Heart left ventricle (tissue), 16 donors: ENCODE measurements at regions not wholly inside any gene's neighbourhood (a gene's known extent, or its start where the extent isn't known, plus 50 kb on each side); places are given as distances from the start of the nearest gene placed in this dataset.
"Not testable (repeated sequence)": the region's sequence is repeated elsewhere in the genome, so short reads cannot be mapped to it uniquely, and the experiment has no call there.

Experiments
- ATAC-seq, 4 donors: fragments of 200-7000 bp; cut with Tn5 transposase; one replicate each; pipeline ENCODE4 v1.9.1; 2020 to 2022; ENCODE audit warnings: moderate library complexity in 4 of 4, mild to moderate bottlenecking in 3 of 4, moderate number of reproducible peaks in 1 of 4
- DNase-seq, 5 donors: peaks; one replicate each; pipeline ENCODE4 v3.0.0-alpha.2; 2020
- H3K27ac ChIP-seq, 12 donors: fragments of 200-600 bp; sonication (generic) in 4 of 12; one replicate each; pipeline versions ENCODE4 v1.5.0 to v1.8.0; 2016 to 2022; ENCODE audit warnings: mild to moderate bottlenecking in 2 of 12
- H3K27me3 ChIP-seq, 9 donors: fragments of 200-600 bp; sonication (generic) in 2 of 9; one replicate each; pipeline versions ENCODE4 v1.5.1 to v1.8.0; 2016 to 2022; ENCODE audit warnings: mild to moderate bottlenecking in 3 of 9
- H3K36me3 ChIP-seq, 9 donors: fragments of 200-600 bp; sonication (generic) in 2 of 9; one replicate each; pipeline versions ENCODE4 v1.5.0 to v1.8.0; 2018 to 2022; ENCODE audit warnings: mild to moderate bottlenecking in 2 of 9
- H3K4me1 ChIP-seq, 12 donors: fragments of 200-600 bp; sonication (generic) in 4 of 12; one replicate each; pipeline versions ENCODE4 v1.5.0 to v1.8.0; 2016 to 2022; ENCODE audit warnings: mild to moderate bottlenecking in 3 of 12
- H3K4me3 ChIP-seq, 12 donors: fragments of 200-600 bp; sonication (generic) in 4 of 12; one replicate each; pipeline versions ENCODE4 v1.5.0 to v1.8.0; 2017 to 2022; ENCODE audit warnings: mild to moderate bottlenecking in 9 of 12, moderate library complexity in 4 of 12
- H3K9me3 ChIP-seq, 12 donors: fragments of 200-600 bp; sonication (generic) in 4 of 12; one replicate each; pipeline versions ENCODE4 v1.5.0 to v1.8.0; 2016 to 2022; ENCODE audit warnings: mild to moderate bottlenecking in 1 of 12
- CTCF ChIP-seq, 12 donors: fragments of 200-600 bp; sonication (generic) in 4 of 12; IDR thresholded peaks; one replicate each; pipeline versions ENCODE4 v1.5.0 to v1.8.0; 2018 to 2022; ENCODE audit warnings: antibody characterized with exemption in 12 of 12, mild to moderate bottlenecking in 5 of 12
- POLR2A ChIP-seq, 2 donors: fragments of 450-650 bp; IDR thresholded peaks; one replicate each; pipeline ENCODE4 v1.6.1; 2017; ENCODE audit warnings: antibody characterized with exemption in 2 of 2, mild to moderate bottlenecking in 2 of 2, moderate library complexity in 2 of 2
- WGBS, 4 donors: extraction: QIAGEN DNeasy Blood & Tissue Kit in 2 of 4; methylation state at CpG; one replicate each; pipeline versions ENCODE4 v1.1.5 to v1.1.7; 2013 to 2018; 5-methylcytosine and 5-hydroxymethylcytosine counted together
- intact Hi-C, 10 donors: fragments of 100-400 bp; cut with DNase I; formaldehyde crosslinking; loops; one replicate each; pipeline versions ENCODE4 v1.11.1 to v1.14.2; 2022
- donor health status: ischemic (EF 13 %, LVEDD 7.1; RV severe dilation, severe dysfunction).
- donor health status: healthy with polysubstance abuse.
- donor health status: DM: no; HTN: yes; CAD: no.
- donor health status: DM: no; HTN: no; CAD: no.
- donor health status: ischemic (EF 25% LVEDD 6.9; RV normal size, moderate dysfunction).
- donor health status: ischemic (EF 25% LVEDD 5.7; RV mildly dilated, moderate dysfunction).
- donor health status: healthy.
- donor health status: DM: yes; HTN: yes; CAD: no.
- donor health status: ischemic (EF 35%, LVEDD 5.7; RV mildly dilated, moderate dysfunction).
- donor health status: nonischemic (EF 11% LVEDD 7.7; RV severe dilation, severe dysfunction).
- donor health status: DM: yes; HTN: yes; CAD: no.
- donor health status: PGD.
- donor health status: ischemic (EF 29% LVEDD 5.4; RV normal size, mild dysfunction).
- donor health status: nonischemic (EF 23%, LVEDD 6.1; RV moderate dilation, normal function).

GRCh38 chr5:123285122-123286023 is 137.8 kb downstream of the CEP120 start:
- WGBS, 4 donors, result 2 to 5% (median 4%) methylated on average over 28 to 32 of the region's 34 CpGs
- peaks cover 0 to 10% (median 0%) of the 10 kb centered on the region in 12 donors for H3K4me1 ChIP-seq
- DNase-seq (no peak), ATAC-seq (peak in 1 of 4 donors; percentile 44)
- no peaks in the 10 kb centered on the region for H3K36me3 ChIP-seq
- intact Hi-C loops, result no loop called here
- peaks cover 0 to 4% (median 0%) of the 10 kb centered on the region in 12 donors for H3K9me3 ChIP-seq
- TF ChIP-seq CTCF (IDR thresholded peaks at IDR 0.05) (no peak), POLR2A (IDR thresholded peaks at IDR 0.05) (no peak)
- H3K27me3 ChIP-seq, result peaks cover 0 to 24% (median 3%) of the 10 kb centered on the region in 9 donors
- peak overlapping the region in 8 of 12 donors; percentile 25 to 41 (median 33) for H3K4me3 ChIP-seq
- H3K27ac ChIP-seq, result peak overlapping the region in 1 of 12 donors; percentile 73

GRCh38 chr5:123283499-123283898 is 139.7 kb downstream of the CEP120 start:
- Histone ChIP-seq H3K27me3 (peaks cover 0 to 24% (median 3%) of the 10 kb centered on the region in 9 donors), H3K4me1 (peaks cover 0 to 10% (median 0%) of the 10 kb centered on the region in 12 donors), H3K4me3 (no peak overlapping the region), H3K9me3 (peaks cover 0 to 4% (median 0%) of the 10 kb centered on the region in 12 donors), H3K36me3 (no peaks in the 10 kb centered on the region), H3K27ac (peak overlapping the region in 1 of 12 donors; percentile 73)
- DNase-seq, result no peak
- no peak for TF ChIP-seq CTCF (IDR thresholded peaks at IDR 0.05)
- TF ChIP-seq POLR2A (IDR thresholded peaks at IDR 0.05), result no peak
- intact Hi-C loops, result no loop called here
- ATAC-seq, result no peak
- WGBS, 4 donors, result 61 to 76% (median 67%) methylated on average over 1 of the region's 1 CpG

DNA sequence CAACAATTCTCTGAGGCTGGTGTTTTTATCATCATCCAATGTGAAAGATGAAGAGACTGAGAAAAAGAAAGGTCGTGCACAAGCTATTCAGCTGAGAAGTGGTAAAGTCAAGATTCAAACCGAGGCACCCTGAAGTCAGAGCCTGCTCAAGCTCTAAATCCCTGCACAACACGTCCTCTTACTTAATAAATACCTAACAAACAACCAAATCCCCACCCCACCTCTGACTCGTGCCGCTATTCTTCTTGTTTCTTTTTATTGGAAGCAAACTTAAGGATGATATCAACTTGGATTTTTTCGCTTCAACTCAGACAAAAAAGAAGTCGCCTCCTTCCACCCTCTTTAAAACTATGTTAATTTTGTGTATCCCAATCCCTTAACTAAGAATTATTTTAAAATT is 140.2 kb downstream of the CEP120 start:
- H3K4me3 ChIP-seq, result no peak overlapping the region
- peaks cover 0 to 24% (median 3%) of the 10 kb centered on the region in 9 donors for H3K27me3 ChIP-seq
- H3K36me3 ChIP-seq, result no peaks in the 10 kb centered on the region
- intact Hi-C loops, result no loop called here
- H3K4me1 ChIP-seq, result peaks cover 0 to 10% (median 0%) of the 10 kb centered on the region in 12 donors
- H3K9me3 ChIP-seq, result peaks cover 0 to 4% (median 0%) of the 10 kb centered on the region in 12 donors
- 53 to 63% (median 56%) methylated on average over 7 of the region's 7 CpGs for WGBS, 4 donors
- ATAC-seq (no peak), DNase-seq (no peak)
- TF ChIP-seq POLR2A (IDR thresholded peaks at IDR 0.05) (no peak), CTCF (IDR thresholded peaks at IDR 0.05) (no peak)
- H3K27ac ChIP-seq, result peak overlapping the region in 1 of 12 donors; percentile 73

GRCh38 chr5:123282444-123282843 is 140.8 kb downstream of the CEP120 start:
- Histone ChIP-seq H3K27me3 (peaks cover 0 to 24% (median 3%) of the 10 kb centered on the region in 9 donors), H3K4me3 (no peak overlapping the region), H3K4me1 (peaks cover 0 to 10% (median 0%) of the 10 kb centered on the region in 12 donors), H3K9me3 (peaks cover 0 to under 1% (median 0%) of the 10 kb centered on the region in 12 donors), H3K36me3 (no peaks in the 10 kb centered on the region), H3K27ac (no peak overlapping the region)
- 94 to 98% (median 96%) methylated on average over 4 of the region's 4 CpGs for WGBS, 4 donors
- TF ChIP-seq CTCF (IDR thresholded peaks at IDR 0.05), result no peak
- TF ChIP-seq POLR2A (IDR thresholded peaks at IDR 0.05), result no peak
- DNase-seq, result no peak
- ATAC-seq, result no peak
- intact Hi-C loops, result no loop called here

DNA sequence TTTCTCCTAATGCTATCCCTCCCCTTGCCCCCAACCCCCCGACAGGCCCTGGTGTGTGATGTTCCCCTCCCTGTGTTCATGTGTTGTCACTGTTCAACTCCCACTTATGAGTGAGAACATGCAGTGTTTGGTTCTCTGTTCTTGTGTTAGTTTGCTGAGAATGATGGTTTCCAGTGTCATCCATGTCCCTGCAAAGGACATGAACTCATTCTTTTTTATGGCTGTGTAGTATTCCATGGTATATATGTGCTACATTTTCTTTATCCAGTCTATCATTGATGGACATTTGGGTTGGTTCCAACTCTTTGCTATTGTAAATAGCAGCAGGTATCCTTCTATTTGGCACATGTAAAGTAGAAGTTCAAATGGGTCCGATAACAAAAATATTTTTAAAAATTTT is 142.3 kb downstream of the CEP120 start:
- H3K27ac ChIP-seq, ATAC-seq, H3K9me3 ChIP-seq, H3K36me3 ChIP-seq, intact Hi-C loops, H3K4me1 ChIP-seq, DNase-seq, H3K4me3 ChIP-seq: not testable (repeated sequence)
- H3K27me3 ChIP-seq, result peaks cover 0 to 21% (median 0%) of the 10 kb centered on the region in 9 donors
- 94 to 99% (median 97%) methylated on average over 2 of the region's 2 CpGs for WGBS, 4 donors
